Type B pancreatic cell (in vitro differentiated cells): ENCODE measurements at regions not wholly inside any gene's neighbourhood (a gene's known extent, or its start where the extent isn't known, plus 50 kb on each side); places are given as distances from the start of the nearest gene placed in this dataset.

Experiments
- DNase-seq: peaks from one replicate; pipeline ENCODE4 v3.0.0; 2021; ENCODE audit warnings: mixed read lengths; ENCODE audit not compliant: unreplicated experiment; ENCODE audit errors: extremely low spot score
- H3K27ac Mint-ChIP-seq: 2 replicates; pipeline ENCODE4 v1.8.0; 2021; ENCODE audit warnings: mild to moderate bottlenecking, mixed read lengths
- H3K27me3 Mint-ChIP-seq: 2 replicates; pipeline ENCODE4 v1.8.0; 2021; ENCODE audit warnings: mixed read lengths
- H3K36me3 Mint-ChIP-seq: 2 replicates; pipeline ENCODE4 v1.8.0; 2021; ENCODE audit warnings: mixed read lengths
- H3K4me1 Mint-ChIP-seq: one replicate; pipeline ENCODE4 v1.8.0; 2021; ENCODE audit warnings: mixed read lengths; ENCODE audit not compliant: unreplicated experiment
- H3K4me3 Mint-ChIP-seq: 2 replicates; pipeline ENCODE4 v1.8.0; 2021; ENCODE audit warnings: mild to moderate bottlenecking, mixed read lengths
- H3K9me3 Mint-ChIP-seq: 2 replicates; pipeline ENCODE4 v1.8.0; 2021; ENCODE audit warnings: mixed read lengths
- CTCF ChIP-seq: fragments of 200-600 bp; sonication (generic); conservative IDR thresholded peaks from 2 replicates; pipeline ENCODE4 v1.5.0; 2021; ENCODE audit warnings: antibody characterized with exemption, mild to moderate bottlenecking

DNA sequence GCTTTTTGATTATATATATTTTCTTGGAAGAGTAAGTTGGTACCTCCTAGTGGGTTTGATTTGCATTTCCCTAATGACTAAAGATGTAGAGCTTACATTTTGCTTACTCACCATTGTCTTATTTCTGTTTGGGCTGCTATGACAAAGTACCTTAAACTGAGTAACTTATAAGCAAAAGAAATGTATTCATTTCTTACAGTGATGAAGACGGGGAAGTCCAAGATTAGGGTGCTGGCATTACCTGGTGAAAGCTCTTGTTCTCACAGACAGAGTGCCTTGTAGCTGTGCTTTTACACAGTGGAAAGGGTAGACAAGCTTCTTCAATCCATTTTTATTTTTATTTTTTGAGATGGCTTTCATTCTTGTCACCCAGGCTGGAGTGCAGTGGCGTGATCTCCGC lies 229.2 kb upstream of the AGA start:
- Mint-ChIP-seq H3K4me1 (no peaks in the 10 kb centered on the region), H3K9me3 (no peaks in the 10 kb centered on the region), H3K4me3 (no peak overlapping the region), H3K27ac (no peak overlapping the region), H3K36me3 (no peaks in the 10 kb centered on the region), H3K27me3 (no peaks in the 10 kb centered on the region)
- no peak for TF ChIP-seq CTCF
- no peak for DNase-seq

- Mint-ChIP-seq H3K27me3 (no peaks in the 10 kb centered on the region), H3K36me3 (no peaks in the 10 kb centered on the region), H3K4me3 (no peak overlapping the region), H3K9me3 (no peaks in the 10 kb centered on the region), H3K27ac (no peak overlapping the region), H3K4me1 (no peaks in the 10 kb centered on the region)
- no peak for DNase-seq
- TF ChIP-seq CTCF = no peak
These were observed 229.6 kb upstream of the AGA start for GRCh38 chr4:177671845-177672244.

GRCh38 chr4:177673985-177674489 lies 231.8 kb upstream of the AGA start:
- Mint-ChIP-seq H3K4me1 (no peaks in the 10 kb centered on the region), H3K4me3 (no peak overlapping the region), H3K36me3 (no peaks in the 10 kb centered on the region), H3K27ac (no peak overlapping the region), H3K27me3 (no peaks in the 10 kb centered on the region), H3K9me3 (no peaks in the 10 kb centered on the region)
- no peak for TF ChIP-seq CTCF
- DNase-seq = no peak

DNA sequence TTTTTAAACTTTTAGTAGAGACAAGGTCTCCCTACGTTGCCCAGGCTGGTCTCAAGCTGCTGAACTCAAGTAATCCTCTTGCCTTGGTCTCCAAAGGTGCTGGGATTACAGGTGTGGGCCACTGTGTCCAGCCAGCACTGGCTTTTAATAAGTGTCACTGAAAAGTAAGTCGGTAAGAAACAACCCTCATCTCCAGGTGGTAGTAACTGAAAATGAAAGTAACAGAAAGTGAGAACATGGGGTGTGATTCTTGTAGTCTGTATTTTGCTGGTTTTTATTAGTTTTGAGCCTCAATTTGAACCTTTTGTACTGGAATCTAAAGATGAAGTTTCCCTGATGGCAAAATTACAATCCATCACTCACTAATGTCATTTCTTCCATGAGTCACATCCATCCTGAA lies 238.1 kb upstream of the AGA start:
- Mint-ChIP-seq H3K27ac (no peak overlapping the region), H3K36me3 (no peaks in the 10 kb centered on the region)
- no peak for TF ChIP-seq CTCF

DNA sequence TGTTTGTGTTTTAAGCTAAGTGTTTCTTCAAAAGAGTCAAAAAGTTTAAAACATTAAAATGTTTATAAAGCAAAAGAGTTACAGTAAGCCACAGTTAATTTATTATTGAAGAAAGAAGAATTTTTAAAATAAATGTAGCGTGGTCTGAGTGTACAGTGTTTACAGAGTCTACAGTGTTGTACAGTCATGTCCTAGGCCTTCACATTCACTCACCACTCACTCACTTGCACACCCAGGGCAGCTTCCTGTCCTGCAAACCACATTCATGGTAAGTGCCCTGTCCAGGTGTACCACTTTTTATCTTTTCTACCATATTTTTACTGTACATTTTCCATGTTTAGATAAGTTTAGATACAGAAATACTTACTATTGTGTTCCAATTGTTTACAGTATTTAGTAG lies 239.7 kb upstream of the AGA start:
- no peaks in the 10 kb centered on the region for H3K36me3 Mint-ChIP-seq
- no peak overlapping the region for H3K27ac Mint-ChIP-seq
- H3K9me3 Mint-ChIP-seq = no peaks in the 10 kb centered on the region
- no peaks in the 10 kb centered on the region for H3K27me3 Mint-ChIP-seq
- no peaks in the 10 kb centered on the region for H3K4me1 Mint-ChIP-seq
- no peak for TF ChIP-seq CTCF
- DNase-seq = no peak
- no peak overlapping the region for H3K4me3 Mint-ChIP-seq

More for the DNA sequence above, 238.1 kb upstream of the AGA start:
- Mint-ChIP-seq H3K27me3 (no peaks in the 10 kb centered on the region), H3K4me1 (no peaks in the 10 kb centered on the region), H3K4me3 (no peak overlapping the region), H3K9me3 (no peaks in the 10 kb centered on the region)
- no peak for DNase-seq

DNA sequence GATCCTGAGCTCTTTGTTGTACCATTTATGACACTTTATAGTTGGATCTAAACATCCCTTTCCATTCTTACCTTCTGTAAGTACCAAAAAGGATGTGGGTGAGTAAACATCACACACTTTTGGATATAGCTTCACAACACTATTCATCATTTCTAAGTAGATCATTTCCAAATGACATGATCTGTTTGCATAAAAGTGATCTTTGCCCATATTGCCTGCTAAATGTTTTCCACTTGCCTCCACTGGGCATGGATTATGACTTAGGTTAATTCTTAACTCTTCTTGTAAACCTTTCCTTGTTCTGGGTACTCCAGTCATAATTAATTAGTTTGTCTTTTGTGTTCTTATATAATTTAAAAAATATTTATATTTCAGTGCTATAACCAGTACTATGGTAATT lies 244.9 kb upstream of the AGA start:
- H3K27me3 Mint-ChIP-seq = no peaks in the 10 kb centered on the region
- DNase-seq = no peak
- no peak for TF ChIP-seq CTCF
- no peaks in the 10 kb centered on the region for H3K4me1 Mint-ChIP-seq
- no peak overlapping the region for H3K4me3 Mint-ChIP-seq
- no peaks in the 10 kb centered on the region for H3K9me3 Mint-ChIP-seq
- no peak overlapping the region for H3K27ac Mint-ChIP-seq
- no peaks in the 10 kb centered on the region for H3K36me3 Mint-ChIP-seq
